H1 (cell line): ENCODE measurements at regions not wholly inside any gene's neighbourhood (a gene's known extent, or its start where the extent isn't known, plus 50 kb on each side); places are given as distances from the start of the nearest gene placed in this dataset.

Experiments used
- CTCF ChIA-PET: fragments of 300-600 bp; sonication (Branson Sonifier 250); formaldehyde crosslinking; loops from one replicate; lab custom pipeline; 2021; ENCODE audit not compliant: partially characterized antibody; lab: Charles Lee
- POLR2A ChIA-PET: fragments of 300-600 bp; sonication (Branson Sonifier 250); formaldehyde crosslinking; loops from one replicate; lab custom pipeline; 2021; ENCODE audit warnings: inconsistent platforms; ENCODE audit not compliant: partially characterized antibody; lab: Charles Lee
- DNase-seq, 2 experiments: peaks; one replicate each; pipeline versions ENCODE4 v3.0.0 to v3.0.0-alpha.2; 2010 to 2022; ENCODE audit warnings: low spot score in 2 of 2, low read depth in 1 of 2, mixed read lengths in 1 of 2
- FAIRE-seq: peaks from 2 replicates; lab custom pipeline; 2011; peaks lifted over from hg19 to GRCh38; lab: Jason Lieb, UNC
- H2AFZ ChIP-seq: 2 replicates; pipeline ENCODE4 v1.8.1; 2012; ENCODE audit warnings: low read length, inconsistent platforms
- H2AK5ac ChIP-seq: 2 replicates; pipeline ENCODE4 v1.6.1; 2013; ENCODE audit warnings: low read depth, low read length
- H2BK120ac ChIP-seq: replicated peaks from 2 replicates; pipeline ENCODE3; 2013; ENCODE audit warnings: low read depth, low read length, inconsistent platforms
- H2BK12ac ChIP-seq: 2 replicates; pipeline ENCODE4 v1.6.1; 2013; ENCODE audit warnings: low read depth, low read length
- H2BK15ac ChIP-seq: 2 replicates; pipeline ENCODE4 v1.6.1; 2013; ENCODE audit warnings: low read length
- H2BK20ac ChIP-seq: 2 replicates; pipeline ENCODE4 v1.6.1; 2013; ENCODE audit warnings: low read length
- H2BK5ac ChIP-seq: 2 replicates; pipeline ENCODE4 v1.6.1; 2013; ENCODE audit warnings: low read depth, low read length
- H3K14ac ChIP-seq: 2 replicates; pipeline ENCODE4 v1.6.1; 2013; ENCODE audit warnings: inconsistent platforms; ENCODE audit not compliant: insufficient read length
- H3K18ac ChIP-seq: 2 replicates; pipeline ENCODE4 v1.6.1; 2013; ENCODE audit warnings: low read length; ENCODE audit errors: extremely low read depth
- H3K23ac ChIP-seq: 2 replicates; pipeline ENCODE4 v1.6.1; 2013; ENCODE audit warnings: inconsistent platforms; ENCODE audit not compliant: insufficient read length
- H3K23me2 ChIP-seq: 2 replicates; pipeline ENCODE4 v1.6.1; 2013; ENCODE audit warnings: low read depth, low read length
- H3K27ac ChIP-seq: 2 replicates; pipeline ENCODE4 v1.6.1; 2011; ENCODE audit warnings: low read depth, low read length, inconsistent platforms
- H3K27me3 ChIP-seq, 4 experiments: replicated peaks in 1 of 4; 1 replicate in 1 of 4; 2 replicates in 3 of 4; pipeline versions ENCODE4 v1.6.1 to v1.8.1; 2011 to 2013; ENCODE audit warnings: low read length in 3 of 4, mild to moderate bottlenecking in 3 of 4, inconsistent platforms in 2 of 4, mixed read lengths in 2 of 4, moderate library complexity in 1 of 4; ENCODE audit not compliant: control insufficient read depth in 3 of 4, insufficient read depth in 3 of 4; ENCODE audit errors: extremely low read depth in 1 of 4
- H3K36me3 ChIP-seq, 4 experiments: 2 replicates each; pipeline versions ENCODE4 v1.6.1 to v1.8.1; 2011 to 2013; ENCODE audit warnings: mild to moderate bottlenecking in 4 of 4, low read length in 3 of 4, moderate library complexity in 2 of 4, control low read depth in 1 of 4, inconsistent platforms in 1 of 4; ENCODE audit not compliant: insufficient read depth in 4 of 4, control insufficient read depth in 2 of 4
- H3K4ac ChIP-seq: replicated peaks from 2 replicates; pipeline ENCODE3; 2013; ENCODE audit warnings: low read length, low read depth, mixed read lengths, inconsistent platforms; ENCODE audit not compliant: insufficient read length
- H3K4me1 ChIP-seq, 4 experiments: replicated peaks in 1 of 4; 1 replicate in 1 of 4; 2 replicates in 3 of 4; pipeline versions ENCODE4 v1.6.1 to v1.8.1; 2011 to 2013; ENCODE audit warnings: low read length in 3 of 4, inconsistent platforms in 2 of 4, mixed read lengths in 1 of 4; ENCODE audit not compliant: insufficient read depth in 4 of 4, control insufficient read depth in 3 of 4
- H3K4me2 ChIP-seq, 2 experiments: 2 replicates each; pipeline versions ENCODE4 v1.6.1 to v1.8.1; 2011 to 2013; ENCODE audit warnings: low read depth in 2 of 2, low read length in 2 of 2, control low read depth in 1 of 2, inconsistent platforms in 1 of 2, mild to moderate bottlenecking in 1 of 2; ENCODE audit not compliant: insufficient read depth in 1 of 2
- H3K4me3 ChIP-seq, 4 experiments: fragments of 200-600, 300-600 bp in 1 of 4; sonication (generic), shearing (Covaris generic), sonication (Bioruptor Twin) in 1 of 4; 2 replicates each; pipeline versions ENCODE4 v1.5.1 to v1.8.1; 2011 to 2016; ENCODE audit warnings: low read length in 4 of 4, low read depth in 3 of 4, control low read depth in 2 of 4, inconsistent platforms in 2 of 4, mild to moderate bottlenecking in 2 of 4, mixed read lengths in 1 of 4, moderate library complexity in 1 of 4; ENCODE audit not compliant: insufficient read depth in 2 of 4; ENCODE audit errors: extremely low read depth in 1 of 4
- H3K56ac ChIP-seq: replicated peaks from 2 replicates; pipeline ENCODE3; 2013; ENCODE audit warnings: low read depth, mild to moderate bottlenecking, mixed read lengths, low read length, inconsistent platforms; ENCODE audit not compliant: insufficient read length
- H3K79me1 ChIP-seq: 2 replicates; pipeline ENCODE4 v1.6.1; 2013; ENCODE audit warnings: low read depth, low read length, control low read depth
- H3K79me2 ChIP-seq, 2 experiments: 2 replicates each; pipeline versions ENCODE4 v1.6.1 to v1.8.1; 2012 to 2013; ENCODE audit warnings: low read length in 2 of 2, mild to moderate bottlenecking in 2 of 2, inconsistent platforms in 1 of 2; ENCODE audit not compliant: insufficient read depth in 2 of 2, control insufficient read depth in 1 of 2
- H3K9ac ChIP-seq, 4 experiments: replicated peaks in 1 of 4; 1 replicate in 1 of 4; 2 replicates in 3 of 4; pipeline versions ENCODE4 v1.6.1 to v1.8.1; 2011 to 2013; ENCODE audit warnings: low read depth in 3 of 4, low read length in 3 of 4, control low read depth in 2 of 4, mild to moderate bottlenecking in 2 of 4, moderate library complexity in 2 of 4, inconsistent platforms in 1 of 4; ENCODE audit errors: extremely low read depth in 1 of 4
- H3K9me3 ChIP-seq, 2 experiments: 2 replicates each; pipeline versions ENCODE4 v1.6.1 to v1.8.1; 2012 to 2013; ENCODE audit warnings: mild to moderate bottlenecking in 2 of 2, moderate library complexity in 2 of 2, control low read depth in 1 of 2, inconsistent platforms in 1 of 2, low read depth in 1 of 2, low read length in 1 of 2, mixed read lengths in 1 of 2; ENCODE audit not compliant: insufficient read depth in 2 of 2
- H4K20me1 ChIP-seq, 2 experiments: replicated peaks in 1 of 2; 2 replicates each; pipeline versions ENCODE3 to v1.8.1; 2011 to 2013; ENCODE audit warnings: inconsistent platforms in 2 of 2, low read length in 2 of 2, mild to moderate bottlenecking in 1 of 2; ENCODE audit not compliant: insufficient read depth in 2 of 2, control insufficient read depth in 1 of 2
- H4K5ac ChIP-seq: 2 replicates; pipeline ENCODE4 v1.6.1; 2013; ENCODE audit warnings: low read length, low read depth, mixed read lengths, inconsistent platforms; ENCODE audit not compliant: insufficient read length
- H4K8ac ChIP-seq: 2 replicates; pipeline ENCODE4 v1.8.0; 2013; ENCODE audit warnings: mild to moderate bottlenecking, moderate library complexity, low read length, inconsistent platforms; ENCODE audit not compliant: insufficient read depth; ENCODE audit errors: extremely low read depth
- H4K91ac ChIP-seq: replicated peaks from 2 replicates; pipeline ENCODE3; 2013; ENCODE audit warnings: low read length, mixed read lengths, inconsistent platforms; ENCODE audit not compliant: insufficient read length
- EGR1 ChIP-seq: IDR thresholded peaks from 2 replicates; pipeline ENCODE4 v1.6.1; 2011; ENCODE audit warnings: low read depth, low read length, borderline replicate concordance
- FOSL1 ChIP-seq: IDR thresholded peaks from 2 replicates; pipeline ENCODE4 v1.6.1; 2011; ENCODE audit warnings: mild to moderate bottlenecking, low read depth, low read length, moderate library complexity; ENCODE audit not compliant: insufficient read depth
- NRF1 ChIP-seq: IDR thresholded peaks from 2 replicates; pipeline ENCODE4 v1.6.1; 2011; ENCODE audit warnings: mild to moderate bottlenecking, low read depth, low read length, improper control_type of control experiment
- WGBS, 2 experiments: shearing (Covaris generic) in 1 of 2; methylation state at CpG; one replicate each; pipeline versions ENCODE4 v1.1.6 to v1.1.7; 2013 to 2015; ENCODE audit warnings: low lambda C conversion rate in 2 of 2, mixed read lengths in 2 of 2, inconsistent platforms in 1 of 2, low coverage in 1 of 2, missing lambda C conversion rate in 1 of 2; ENCODE audit not compliant: insufficient replicate concordance in 2 of 2, insufficient coverage in 1 of 2, insufficient read length in 1 of 2; ENCODE audit errors: extremely low coverage in 1 of 2, missing lambda C conversion rate in 1 of 2; 5-methylcytosine and 5-hydroxymethylcytosine counted together

GRCh38 chr16:86080982-86081381 lies 182.0 kb downstream of the IRF8 start:
- TF ChIP-seq EGR1 (no peak), FOSL1 (no peak), NRF1 (no peak)
- Histone ChIP-seq H3K79me1 (no peaks in the 10 kb centered on the region), H4K91ac (no peak overlapping the region), H3K9me3 (no peaks in the 10 kb centered on the region), H3K27me3 (no peaks in the 10 kb centered on the region; a peak in 1 of 7 replicates), H4K20me1 (no peaks in the 10 kb centered on the region), H3K79me2 (no peaks in the 10 kb centered on the region), H4K5ac (no peak overlapping the region), H3K18ac (no peak overlapping the region), H4K8ac (no peak overlapping the region), H3K23ac (no peak overlapping the region), H3K23me2 (no peaks in the 10 kb centered on the region), H3K4ac (no peak overlapping the region), H3K27ac (no peak overlapping the region), H2BK15ac (no peak overlapping the region), H3K4me2 (no peak overlapping the region), H3K4me3 (no peak overlapping the region), H2AFZ (no peak overlapping the region), H2BK12ac (no peak overlapping the region), H3K14ac (no peak overlapping the region), H3K56ac (no peak overlapping the region), H2BK20ac (no peak overlapping the region), H3K4me1 (no peaks in the 10 kb centered on the region), H3K9ac (no peak overlapping the region), H2BK5ac (no peak overlapping the region), H2AK5ac (no peak overlapping the region), H3K36me3 (no peaks in the 10 kb centered on the region), H2BK120ac (no peak overlapping the region)
- ChIA-PET CTCF (interaction anchor here (0.6 to 4.0 kb wide), 4 partner anchors 8 to 437 kb away, joined by 3 to 11 read pairs (median 6); no protein-coding TSS in a partner anchor), POLR2A (no interaction called here)
- DNase-seq (no peak), FAIRE-seq (no peak)
- WGBS, 2 experiments, result 91% methylated on average over 6 of the region's 6 CpGs; no CpG with 5 or more reads in 1 of the 2 experiments
